ENCODE measurements at regions not wholly inside any gene's neighbourhood (a gene's known extent, or its start where the extent isn't known, plus 50 kb on each side); places are given as distances from the start of the nearest gene placed in this dataset.

- no peaks in the 10 kb centered on the region for H3K36me3 ChIP-seq (replicated peaks; ENCODE audit: insufficient read depth, low read depth)
- H3K9me2 ChIP-seq (replicated peaks; ENCODE audit: insufficient read depth) = no peaks in the 10 kb centered on the region
- H3K4me2 ChIP-seq = no peak overlapping the region
- no peaks in the 10 kb centered on the region for H3K79me2 ChIP-seq
- H3K27me3 ChIP-seq = peaks cover 4% of the 10 kb centered on the region
- H3K9me3 ChIP-seq (ENCODE audit: low read depth) = no peaks in the 10 kb centered on the region
- 47% methylated on average over 1 of the region's 1 CpG for WGBS (ENCODE audit: low lambda C conversion rate, missing lambda C conversion rate)
- no peak overlapping the region for H2AFZ ChIP-seq
- no peak overlapping the region for H3K27ac ChIP-seq
- no peak for TF ChIP-seq CTCF (IDR thresholded peaks at IDR 0.05; ENCODE audit: poor library complexity)
- TF ChIP-seq EZH2 (IDR thresholded peaks at IDR 0.05; ENCODE audit: borderline replicate concordance) = no peak
- TF ChIP-seq EZH2phosphoT487 (IDR thresholded peaks at IDR 0.05; ENCODE audit: low read depth, severe bottlenecking, unreplicated experiment) = no peak
- H4K20me1 ChIP-seq (ENCODE audit: insufficient read depth, poor library complexity, severe bottlenecking) = no peaks in the 10 kb centered on the region
- H3K4me3 ChIP-seq = no peak overlapping the region
- DNase-seq (ENCODE audit: low spot score) = no peak
- H3K4me1 ChIP-seq (ENCODE audit: insufficient read depth) = no peaks in the 10 kb centered on the region
Observed at GRCh38 chr1:181948372-181948771, 113.1 kb downstream of the ZNF648 start.

DNA sequence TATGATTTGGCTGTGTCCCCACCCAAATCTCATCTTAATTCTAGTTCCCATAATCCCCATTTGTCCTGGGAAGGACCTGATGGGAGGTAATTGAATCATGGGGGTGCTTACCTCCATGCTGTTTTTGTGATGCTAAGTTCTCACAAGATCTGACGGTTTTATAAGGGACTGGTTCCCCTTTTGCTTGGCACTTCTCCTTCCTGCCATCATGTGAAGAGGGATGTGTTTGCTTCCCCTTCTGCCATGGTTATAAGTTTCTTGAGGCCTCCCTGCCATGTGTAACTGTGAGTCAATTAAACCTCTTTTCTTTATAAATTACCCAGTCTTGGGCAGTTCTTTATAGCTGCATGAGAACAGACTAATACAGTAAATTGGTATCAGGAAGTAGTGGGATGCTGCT, 114.1 kb downstream of the ZNF648 start:
- Histone ChIP-seq H3K9me3 (ENCODE audit: low read depth) (no peaks in the 10 kb centered on the region), H3K27ac (no peak overlapping the region), H3K79me2 (no peaks in the 10 kb centered on the region), H3K27me3 (peaks cover 4% of the 10 kb centered on the region), H3K4me3 (no peak overlapping the region), H2AFZ (no peak overlapping the region), H3K36me3 (replicated peaks; ENCODE audit: insufficient read depth, low read depth) (no peaks in the 10 kb centered on the region), H4K20me1 (ENCODE audit: insufficient read depth, poor library complexity, severe bottlenecking) (no peaks in the 10 kb centered on the region), H3K4me2 (no peak overlapping the region), H3K9me2 (replicated peaks; ENCODE audit: insufficient read depth) (no peaks in the 10 kb centered on the region), H3K4me1 (ENCODE audit: insufficient read depth) (no peaks in the 10 kb centered on the region)
- TF ChIP-seq EZH2 (IDR thresholded peaks at IDR 0.05; ENCODE audit: borderline replicate concordance) (no peak), CTCF (IDR thresholded peaks at IDR 0.05; ENCODE audit: poor library complexity) (no peak), EZH2phosphoT487 (IDR thresholded peaks at IDR 0.05; ENCODE audit: low read depth, severe bottlenecking, unreplicated experiment) (no peak)
- 88% methylated on average over 1 of the region's 1 CpG for WGBS (ENCODE audit: low lambda C conversion rate, missing lambda C conversion rate)
- no peak for DNase-seq (ENCODE audit: low spot score)

GRCh38 chr1:181936768-181937581, 124.5 kb downstream of the ZNF648 start:
- peak overlapping the region; percentile 62 for H3K4me2 ChIP-seq
- peak overlapping the region; percentile 37 for H2AFZ ChIP-seq

More at GRCh38 chr1:181936768-181937581, 124.5 kb downstream of the ZNF648 start:
- TF ChIP-seq EZH2phosphoT487 (IDR thresholded peaks at IDR 0.05; ENCODE audit: low read depth, severe bottlenecking, unreplicated experiment) (no peak), CTCF (IDR thresholded peaks at IDR 0.05; ENCODE audit: poor library complexity) (peak; percentile 74)
- Histone ChIP-seq H3K4me3 (no peak overlapping the region), H3K79me2 (no peaks in the 10 kb centered on the region), H3K4me1 (ENCODE audit: insufficient read depth) (no peaks in the 10 kb centered on the region), H3K9me2 (replicated peaks; ENCODE audit: insufficient read depth) (no peaks in the 10 kb centered on the region), H3K27ac (no peak overlapping the region), H3K27me3 (no peaks in the 10 kb centered on the region), H3K36me3 (replicated peaks; ENCODE audit: insufficient read depth, low read depth) (no peaks in the 10 kb centered on the region), H3K9me3 (ENCODE audit: low read depth) (no peaks in the 10 kb centered on the region), H4K20me1 (ENCODE audit: insufficient read depth, poor library complexity, severe bottlenecking) (no peaks in the 10 kb centered on the region)
- peak; percentile 83 for DNase-seq (ENCODE audit: low spot score)
- 16% methylated on average over 9 of the region's 9 CpGs for WGBS (ENCODE audit: low lambda C conversion rate, missing lambda C conversion rate)
